Esophagus muscularis mucosa (tissue), 4 donors: ENCODE measurements at regions not wholly inside any gene's neighbourhood (a gene's known extent, or its start where the extent isn't known, plus 50 kb on each side); places are given as distances from the start of the nearest gene placed in this dataset.
"Not testable (repeated sequence)": the region's sequence is repeated elsewhere in the genome, so short reads cannot be mapped to it uniquely, and the experiment has no call there.

Experiments used
- CTCF ChIP-seq, 3 experiments: fragments of 200-600 bp in 2 of 3; fragments of 450-650 bp in 1 of 3; sonication (generic) in 2 of 3; IDR thresholded peaks; one replicate each; pipeline ENCODE4 v1.5.1; 2017 to 2019; ENCODE audit warnings: antibody characterized with exemption in 3 of 3, mild to moderate bottlenecking in 2 of 3, moderate library complexity in 1 of 3
- EP300 ChIP-seq: sonication (generic); formaldehyde crosslinking; IDR thresholded peaks from one replicate; pipeline ENCODE4 v1.6.1; 2017; ENCODE audit warnings: antibody characterized with exemption
- POLR2A ChIP-seq: fragments of 450-650 bp; IDR thresholded peaks from one replicate; pipeline ENCODE4 v1.6.1; 2017; ENCODE audit warnings: antibody characterized with exemption, moderate library complexity, mild to moderate bottlenecking, low read depth
- POLR2AphosphoS5 ChIP-seq, 2 donors: sonication (generic); formaldehyde crosslinking; IDR thresholded peaks; one replicate each; pipeline ENCODE4 v1.6.1; 2017; ENCODE audit warnings: antibody characterized with exemption in 2 of 2

GRCh38 chr4:12609212-12609875 lies 874.8 kb downstream of the RAB28 start:
- not testable (repeated sequence) for TF ChIP-seq CTCF (IDR thresholded peaks at IDR 0.05); POLR2A; POLR2AphosphoS5 (IDR thresholded peaks at IDR 0.05); EP300
